Stimulated activated memory B cell treated with anti-CD40 and anti-IgM and Interleukin-4, amounts not matched to agents 10 μg/mL and 1 μg/mL and 100 μg/mL, for 72 hours (primary cell): ENCODE measurements at regions not wholly inside any gene's neighbourhood (a gene's known extent, or its start where the extent isn't known, plus 50 kb on each side); places are given as distances from the start of the nearest gene placed in this dataset.

Experiments used
- ATAC-seq: fragments of 150-1000 bp; cut with Tn5 transposase; 2 replicates; pipeline ENCODE4 v1.10.0; 2021
- H3K27ac Mint-ChIP-seq: one replicate; pipeline ENCODE4 v1.8.0; 2022; ENCODE audit warnings: mild to moderate bottlenecking, mixed read lengths
- H3K27me3 Mint-ChIP-seq: one replicate; pipeline ENCODE4 v1.8.0; 2022; ENCODE audit warnings: mixed read lengths
- H3K36me3 Mint-ChIP-seq: one replicate; pipeline ENCODE4 v1.8.0; 2022; ENCODE audit warnings: mixed read lengths
- H3K4me1 Mint-ChIP-seq: one replicate; pipeline ENCODE4 v1.8.0; 2022; ENCODE audit warnings: mixed read lengths
- H3K4me3 Mint-ChIP-seq: one replicate; pipeline ENCODE4 v1.8.0; 2022; ENCODE audit warnings: mild to moderate bottlenecking, moderate library complexity, mixed read lengths
- H3K9me3 Mint-ChIP-seq: one replicate; pipeline ENCODE4 v1.8.0; 2022; ENCODE audit warnings: mixed read lengths

- peaks cover 8% of the 10 kb centered on the region for H3K27me3 Mint-ChIP-seq
- H3K27ac Mint-ChIP-seq: no peak overlapping the region
- no peaks in the 10 kb centered on the region for H3K9me3 Mint-ChIP-seq
- no peak for ATAC-seq
- no peaks in the 10 kb centered on the region for H3K36me3 Mint-ChIP-seq
- H3K4me3 Mint-ChIP-seq: no peak overlapping the region
- H3K4me1 Mint-ChIP-seq: peaks cover 4% of the 10 kb centered on the region
These were observed 61.4 kb upstream of the PCED1B start for GRCh38 chr12:47017901-47018475.

GRCh38 chr12:47020211-47020821 lies 59.1 kb upstream of the PCED1B start:
- no peaks in the 10 kb centered on the region for H3K36me3 Mint-ChIP-seq
- H3K4me1 Mint-ChIP-seq: peaks cover 4% of the 10 kb centered on the region
- no peak overlapping the region for H3K27ac Mint-ChIP-seq
- peaks cover 8% of the 10 kb centered on the region for H3K27me3 Mint-ChIP-seq
- H3K4me3 Mint-ChIP-seq: no peak overlapping the region
- ATAC-seq: no peak
- no peaks in the 10 kb centered on the region for H3K9me3 Mint-ChIP-seq

- ATAC-seq: no peak
- Mint-ChIP-seq H3K9me3 (no peaks in the 10 kb centered on the region), H3K4me3 (no peak overlapping the region), H3K4me1 (peaks cover 1% of the 10 kb centered on the region), H3K36me3 (no peaks in the 10 kb centered on the region), H3K27ac (no peak overlapping the region), H3K27me3 (peaks cover 8% of the 10 kb centered on the region)
These were observed 58.1 kb upstream of the PCED1B start for GRCh38 chr12:47021298-47021697.

- no peak for ATAC-seq
- no peak overlapping the region for H3K27ac Mint-ChIP-seq
- no peaks in the 10 kb centered on the region for H3K9me3 Mint-ChIP-seq
- H3K27me3 Mint-ChIP-seq: peaks cover 8% of the 10 kb centered on the region
- H3K4me1 Mint-ChIP-seq: no peaks in the 10 kb centered on the region
- no peak overlapping the region for H3K4me3 Mint-ChIP-seq
- no peaks in the 10 kb centered on the region for H3K36me3 Mint-ChIP-seq
These were observed 57.1 kb upstream of the PCED1B start for GRCh38 chr12:47022296-47022695.

GRCh38 chr12:47023311-47023710 lies 56.1 kb upstream of the PCED1B start:
- no peak for ATAC-seq
- H3K4me1 Mint-ChIP-seq: no peaks in the 10 kb centered on the region
- H3K4me3 Mint-ChIP-seq: no peak overlapping the region
- H3K9me3 Mint-ChIP-seq: no peaks in the 10 kb centered on the region
- peaks cover 3% of the 10 kb centered on the region for H3K27me3 Mint-ChIP-seq
- no peak overlapping the region for H3K27ac Mint-ChIP-seq
- no peaks in the 10 kb centered on the region for H3K36me3 Mint-ChIP-seq

GRCh38 chr12:47023953-47024352 lies 55.5 kb upstream of the PCED1B start:
- no peaks in the 10 kb centered on the region for H3K4me1 Mint-ChIP-seq
- ATAC-seq: no peak
- H3K9me3 Mint-ChIP-seq: no peaks in the 10 kb centered on the region
- H3K27ac Mint-ChIP-seq: no peak overlapping the region
- H3K27me3 Mint-ChIP-seq: no peaks in the 10 kb centered on the region
- H3K4me3 Mint-ChIP-seq: no peak overlapping the region
- no peaks in the 10 kb centered on the region for H3K36me3 Mint-ChIP-seq

GRCh38 chr12:47024463-47024862 lies 55.0 kb upstream of the PCED1B start:
- H3K9me3 Mint-ChIP-seq: no peaks in the 10 kb centered on the region
- no peak overlapping the region for H3K4me3 Mint-ChIP-seq
- no peak for ATAC-seq
- H3K4me1 Mint-ChIP-seq: no peaks in the 10 kb centered on the region
- H3K27ac Mint-ChIP-seq: no peak overlapping the region
- H3K36me3 Mint-ChIP-seq: no peaks in the 10 kb centered on the region
- no peaks in the 10 kb centered on the region for H3K27me3 Mint-ChIP-seq

- H3K4me1 Mint-ChIP-seq: no peaks in the 10 kb centered on the region
- no peak for ATAC-seq
- no peak overlapping the region for H3K4me3 Mint-ChIP-seq
- H3K27me3 Mint-ChIP-seq: no peaks in the 10 kb centered on the region
- H3K9me3 Mint-ChIP-seq: no peaks in the 10 kb centered on the region
- H3K27ac Mint-ChIP-seq: no peak overlapping the region
- no peaks in the 10 kb centered on the region for H3K36me3 Mint-ChIP-seq
These were observed 54.1 kb upstream of the PCED1B start for GRCh38 chr12:47025349-47025748.

GRCh38 chr12:47025798-47026197 lies 53.6 kb upstream of the PCED1B start:
- Mint-ChIP-seq H3K36me3 (no peaks in the 10 kb centered on the region), H3K27ac (no peak overlapping the region), H3K27me3 (no peaks in the 10 kb centered on the region), H3K4me3 (no peak overlapping the region), H3K9me3 (no peaks in the 10 kb centered on the region), H3K4me1 (no peaks in the 10 kb centered on the region)
- no peak for ATAC-seq

GRCh38 chr12:47026291-47026690 lies 53.1 kb upstream of the PCED1B start:
- Mint-ChIP-seq H3K4me1 (no peaks in the 10 kb centered on the region), H3K27me3 (no peaks in the 10 kb centered on the region), H3K9me3 (no peaks in the 10 kb centered on the region)

More at GRCh38 chr12:47026291-47026690, 53.1 kb upstream of the PCED1B start:
- no peak overlapping the region for H3K27ac Mint-ChIP-seq
- H3K36me3 Mint-ChIP-seq: no peaks in the 10 kb centered on the region
- no peak for ATAC-seq
- no peak overlapping the region for H3K4me3 Mint-ChIP-seq
